ENCODE measurements at regions not wholly inside any gene's neighbourhood (a gene's known extent, or its start where the extent isn't known, plus 50 kb on each side); places are given as distances from the start of the nearest gene placed in this dataset.
"Not testable (repeated sequence)": the region's sequence is repeated elsewhere in the genome, so short reads cannot be mapped to it uniquely, and the experiment has no call there.

DNA sequence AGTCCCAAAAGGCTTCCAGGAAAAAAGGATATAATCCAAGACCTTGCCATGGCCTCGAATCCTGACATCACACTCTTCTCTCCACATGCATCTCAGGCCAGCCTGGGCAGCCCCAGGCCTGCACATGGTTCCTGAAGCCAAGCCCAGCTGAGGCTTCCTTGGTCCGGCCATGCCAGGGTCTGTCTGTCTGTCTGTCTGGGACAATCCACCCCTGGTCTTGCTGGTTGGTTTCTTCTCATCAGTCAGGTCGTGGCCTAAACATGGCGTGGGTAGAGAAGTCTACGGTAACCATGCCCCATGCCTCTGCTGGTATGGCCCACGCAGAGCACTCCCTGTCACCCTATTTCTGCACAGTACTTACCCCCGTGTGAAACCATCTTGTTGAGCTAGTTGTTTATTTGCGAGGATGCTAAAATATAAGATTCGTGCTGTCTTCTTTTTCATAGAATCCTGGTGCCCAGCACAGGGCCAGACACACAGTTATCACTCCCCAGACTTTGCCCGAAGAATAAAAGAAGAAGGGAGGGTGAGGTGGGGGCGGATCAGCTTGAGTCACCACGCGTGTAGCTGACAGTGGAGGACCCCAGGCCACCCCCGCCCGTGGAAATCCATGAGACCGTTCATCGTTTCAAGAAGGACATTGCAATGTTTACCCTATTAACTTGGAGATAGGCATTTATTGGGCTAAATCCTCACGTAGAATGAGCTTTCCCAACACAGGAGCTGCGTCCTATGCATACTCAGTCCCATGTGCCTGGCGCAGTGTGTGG, 107.2 kb downstream of the RNASET2 start:
- in situ Hi-C loops (cut with MboI; ENCODE audit: low pct_unique_long_range_greater_than_20kb, low sequenced_read_pairs, unreplicated experiment), result no loop called here
- DNase-seq (ENCODE audit: low spot score), result no peak
- TF ChIP-seq, protein P1, sequence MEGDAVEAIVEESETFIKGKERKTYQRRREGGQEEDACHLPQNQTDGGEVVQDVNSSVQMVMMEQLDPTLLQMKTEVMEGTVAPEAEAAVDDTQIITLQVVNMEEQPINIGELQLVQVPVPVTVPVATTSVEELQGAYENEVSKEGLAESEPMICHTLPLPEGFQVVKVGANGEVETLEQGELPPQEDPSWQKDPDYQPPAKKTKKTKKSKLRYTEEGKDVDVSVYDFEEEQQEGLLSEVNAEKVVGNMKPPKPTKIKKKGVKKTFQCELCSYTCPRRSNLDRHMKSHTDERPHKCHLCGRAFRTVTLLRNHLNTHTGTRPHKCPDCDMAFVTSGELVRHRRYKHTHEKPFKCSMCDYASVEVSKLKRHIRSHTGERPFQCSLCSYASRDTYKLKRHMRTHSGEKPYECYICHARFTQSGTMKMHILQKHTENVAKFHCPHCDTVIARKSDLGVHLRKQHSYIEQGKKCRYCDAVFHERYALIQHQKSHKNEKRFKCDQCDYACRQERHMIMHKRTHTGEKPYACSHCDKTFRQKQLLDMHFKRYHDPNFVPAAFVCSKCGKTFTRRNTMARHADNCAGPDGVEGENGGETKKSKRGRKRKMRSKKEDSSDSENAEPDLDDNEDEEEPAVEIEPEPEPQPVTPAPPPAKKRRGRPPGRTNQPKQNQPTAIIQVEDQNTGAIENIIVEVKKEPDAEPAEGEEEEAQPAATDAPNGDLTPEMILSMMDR (IDR thresholded peaks at IDR 0.05; ENCODE audit: extremely low read depth, insufficient read depth, missing control alignments), result no peak

DNA sequence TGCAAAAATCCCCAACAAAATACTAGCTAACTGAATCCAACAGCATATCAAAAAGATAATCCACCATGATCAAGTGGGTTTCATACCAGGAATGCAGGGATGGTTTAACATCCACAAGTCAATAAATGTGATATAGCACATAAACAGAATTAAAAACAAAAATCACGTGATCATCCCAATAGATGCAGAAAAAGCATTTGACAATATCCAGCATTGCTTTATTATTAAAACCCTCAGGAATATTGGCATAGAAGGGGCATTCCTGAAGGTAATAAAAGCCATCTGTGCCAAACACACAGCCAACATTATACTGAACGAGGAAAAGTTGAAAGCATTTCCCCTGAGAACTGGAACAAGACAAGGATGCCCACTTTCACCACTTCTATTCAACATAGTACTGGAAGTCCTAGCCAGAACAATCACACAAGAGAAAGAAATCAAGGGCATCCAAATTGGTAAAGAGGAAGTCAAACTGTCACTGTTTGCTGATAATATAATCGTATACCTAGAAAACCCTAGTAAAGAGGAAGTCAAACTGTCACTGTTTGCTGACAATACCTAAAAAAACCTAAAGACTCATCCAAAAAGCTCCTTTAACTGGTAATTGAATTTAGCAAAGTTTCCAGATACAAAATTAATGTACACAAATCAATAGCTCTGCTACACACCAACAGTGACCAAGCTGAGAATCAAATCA, 109.8 kb downstream of the RNASET2 start:
- in situ Hi-C loops (cut with MboI; ENCODE audit: low pct_unique_long_range_greater_than_20kb, low sequenced_read_pairs, unreplicated experiment); DNase-seq (ENCODE audit: low spot score): not testable (repeated sequence)

DNA sequence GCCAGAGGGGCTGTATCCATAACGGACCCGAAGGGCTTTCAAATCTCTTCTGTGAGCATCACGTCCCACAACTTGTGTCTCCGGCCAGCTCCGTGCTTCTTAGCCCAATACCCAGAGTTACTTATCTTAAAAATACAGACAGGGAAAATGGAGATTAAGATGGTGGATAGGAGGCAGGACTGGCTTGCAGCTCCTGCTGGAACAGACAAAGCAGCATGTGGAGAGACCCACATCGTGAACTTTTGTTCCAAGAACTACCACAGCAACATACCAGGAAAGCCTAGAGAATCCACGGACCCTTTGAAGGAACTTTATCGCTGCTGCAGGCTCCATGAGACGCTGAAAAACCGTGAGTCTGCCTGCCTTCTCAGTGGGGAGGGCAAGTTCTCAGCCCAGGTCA, 113.7 kb downstream of the RNASET2 start:
- DNase-seq (ENCODE audit: low spot score), result no peak
- TF ChIP-seq, protein P1 (IDR thresholded peaks at IDR 0.05; ENCODE audit: extremely low read depth, insufficient read depth, missing control alignments), result no peak
- in situ Hi-C loops (cut with MboI; ENCODE audit: low pct_unique_long_range_greater_than_20kb, low sequenced_read_pairs, unreplicated experiment), result no loop called here

GRCh38 chr6:166841216-166841615, 115.1 kb downstream of the RNASET2 start:
- in situ Hi-C loops (cut with MboI; ENCODE audit: low pct_unique_long_range_greater_than_20kb, low sequenced_read_pairs, unreplicated experiment), result no loop called here
- DNase-seq (ENCODE audit: low spot score), result no peak
- TF ChIP-seq, protein P1 (IDR thresholded peaks at IDR 0.05; ENCODE audit: extremely low read depth, insufficient read depth, missing control alignments), result no peak

DNA sequence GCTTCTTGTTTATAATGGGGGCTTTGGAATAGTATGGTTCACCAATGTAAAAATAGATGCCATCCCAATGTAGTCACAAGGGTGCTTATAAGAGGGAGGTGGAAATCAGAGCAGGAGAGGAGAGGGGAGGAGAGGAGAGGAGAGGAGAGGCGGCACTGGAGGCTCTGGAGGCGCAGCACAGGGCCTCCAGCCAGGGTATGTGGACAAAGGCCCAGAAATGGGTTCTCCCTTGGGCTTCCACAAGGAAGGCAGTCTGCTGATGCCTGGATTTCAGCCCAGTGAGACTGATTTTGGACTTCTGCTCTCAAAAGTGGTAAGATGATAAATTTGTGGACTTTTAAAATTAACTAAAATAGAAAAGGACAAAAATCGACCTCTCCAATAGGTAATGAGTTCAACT, 116.8 kb downstream of the RNASET2 start:
- DNase-seq (ENCODE audit: low spot score), result no peak
- in situ Hi-C loops (cut with MboI; ENCODE audit: low pct_unique_long_range_greater_than_20kb, low sequenced_read_pairs, unreplicated experiment), result no loop called here
- TF ChIP-seq, protein P1 (IDR thresholded peaks at IDR 0.05; ENCODE audit: extremely low read depth, insufficient read depth, missing control alignments), result no peak

- TF ChIP-seq, protein P1 (IDR thresholded peaks at IDR 0.05; ENCODE audit: extremely low read depth, insufficient read depth, missing control alignments), result no peak
- DNase-seq (ENCODE audit: low spot score), result no peak
- in situ Hi-C loops (cut with MboI; ENCODE audit: low pct_unique_long_range_greater_than_20kb, low sequenced_read_pairs, unreplicated experiment), result no loop called here
Observed at GRCh38 chr6:166838987-166839386, 117.4 kb downstream of the RNASET2 start.

All from GM13977 (cell line).